WTC11 (cell line): ENCODE measurements at regions not wholly inside any gene's neighbourhood (a gene's known extent, or its start where the extent isn't known, plus 50 kb on each side); places are given as distances from the start of the nearest gene placed in this dataset.

Experiments used
- ATAC-seq: fragments of 200-7000 bp; cut with Tn5 transposase; 2 replicates; pipeline ENCODE4 v1.10.0; 2021; ENCODE audit warnings: mild to moderate bottlenecking, moderate library complexity
- CTCF ChIA-PET: fragments of 300-600 bp; sonication (Branson Sonifier 250); formaldehyde crosslinking; loops from one replicate; lab custom pipeline; 2021; ENCODE audit warnings: antibody characterized with exemption; lab: Charles Lee
- POLR2A ChIA-PET: fragments of 350-600 bp; sonication (Branson Sonifier 250); formaldehyde crosslinking; loops from one replicate; lab custom pipeline; 2021; ENCODE audit warnings: antibody characterized with exemption; lab: Charles Lee
- DNase-seq: peaks from one replicate; pipeline ENCODE4 v3.0.0; 2021; ENCODE audit warnings: low spot score
- H3K27ac Mint-ChIP-seq: 2 replicates; pipeline ENCODE4 v1.8.0; 2021; ENCODE audit warnings: mixed read lengths
- H3K27me3 Mint-ChIP-seq: 2 replicates; pipeline ENCODE4 v1.8.0; 2021; ENCODE audit warnings: low read depth, mild to moderate bottlenecking, moderate library complexity, mixed read lengths
- H3K36me3 Mint-ChIP-seq: 2 replicates; pipeline ENCODE4 v1.8.0; 2021; ENCODE audit warnings: mixed read lengths
- H3K4me1 Mint-ChIP-seq: 2 replicates; pipeline ENCODE4 v1.8.0; 2022; ENCODE audit warnings: mixed read lengths
- H3K4me3 Mint-ChIP-seq: 2 replicates; pipeline ENCODE4 v1.8.0; 2021; ENCODE audit warnings: mild to moderate bottlenecking, moderate library complexity, mixed read lengths
- H3K9me3 Mint-ChIP-seq: 2 replicates; pipeline ENCODE4 v1.8.0; 2021; ENCODE audit warnings: mixed read lengths
- AFF4 ChIP-seq: sonication (generic); formaldehyde crosslinking; IDR thresholded peaks from 2 replicates; pipeline ENCODE4 v1.8.1; 2023; ENCODE audit warnings: mild to moderate bottlenecking, missing genetic modification reagents, borderline replicate concordance
- ATF6 ChIP-seq: sonication (generic); formaldehyde crosslinking; IDR thresholded peaks from 2 replicates; pipeline ENCODE4 v1.8.1; 2023; ENCODE audit warnings: mild to moderate bottlenecking, missing genetic modification reagents
- CREB1 ChIP-seq: sonication (generic); formaldehyde crosslinking; IDR thresholded peaks from 2 replicates; pipeline ENCODE4 v1.8.0; 2023; ENCODE audit warnings: mild to moderate bottlenecking, missing genetic modification reagents
- E2F1 ChIP-seq: sonication (generic); formaldehyde crosslinking; IDR thresholded peaks from 2 replicates; pipeline ENCODE4 v1.8.0; 2022; ENCODE audit warnings: mild to moderate bottlenecking, missing genetic modification reagents
- E2F5 ChIP-seq: sonication (generic); formaldehyde crosslinking; IDR thresholded peaks from 2 replicates; pipeline ENCODE4 v1.8.1; 2022; ENCODE audit warnings: mild to moderate bottlenecking, moderate library complexity, missing genetic modification reagents
- ELF4 ChIP-seq: sonication (generic); formaldehyde crosslinking; IDR thresholded peaks from 2 replicates; pipeline ENCODE4 v1.8.1; 2022; ENCODE audit warnings: low read depth, mild to moderate bottlenecking, moderate library complexity, missing genetic modification reagents
- EMX1 ChIP-seq: fragments of 250-450 bp; sonication (Bioruptor Pico); IDR thresholded peaks from 2 replicates; pipeline ENCODE4 v1.8.0; 2021; ENCODE audit warnings: mild to moderate bottlenecking
- ESRRA ChIP-seq: sonication (generic); formaldehyde crosslinking; IDR thresholded peaks from 2 replicates; pipeline ENCODE4 v1.8.1; 2022; ENCODE audit warnings: mild to moderate bottlenecking, missing genetic modification reagents, borderline replicate concordance
- FOXK1 ChIP-seq: sonication (generic); formaldehyde crosslinking; IDR thresholded peaks from 2 replicates; pipeline ENCODE4 v1.8.0; 2022; ENCODE audit warnings: mild to moderate bottlenecking, moderate library complexity, missing genetic modification reagents
- FOXP4 ChIP-seq: sonication (generic); formaldehyde crosslinking; IDR thresholded peaks from 2 replicates; pipeline ENCODE4 v1.8.0; 2022; ENCODE audit warnings: mild to moderate bottlenecking, missing genetic modification reagents
- GTF2I ChIP-seq: fragments of 250-450 bp; sonication (Bioruptor Pico); conservative IDR thresholded peaks from 2 replicates; pipeline ENCODE4 v1.4.0; 2021; ENCODE audit warnings: mild to moderate bottlenecking
- JAZF1 ChIP-seq: fragments of 250-450 bp; sonication (Bioruptor Pico); IDR thresholded peaks from 2 replicates; pipeline ENCODE4 v1.9.0; 2021; ENCODE audit warnings: moderate library complexity, mild to moderate bottlenecking, inconsistent platforms
- JUN ChIP-seq: sonication (generic); formaldehyde crosslinking; IDR thresholded peaks from 2 replicates; pipeline ENCODE4 v1.8.0; 2023; ENCODE audit warnings: mild to moderate bottlenecking, missing genetic modification reagents
- MXD4 ChIP-seq: fragments of 250-450 bp; sonication (Bioruptor Pico); IDR thresholded peaks from 2 replicates; pipeline ENCODE4 v1.8.0; 2021; ENCODE audit warnings: mild to moderate bottlenecking, moderate library complexity, borderline replicate concordance
- NR1H2 ChIP-seq: sonication (generic); formaldehyde crosslinking; IDR thresholded peaks from 2 replicates; pipeline ENCODE4 v1.9.0; 2021; ENCODE audit warnings: mild to moderate bottlenecking, moderate library complexity, missing genetic modification reagents
- NR3C1 ChIP-seq: sonication (generic); formaldehyde crosslinking; conservative IDR thresholded peaks from 2 replicates; pipeline ENCODE4 v1.8.1; 2023; ENCODE audit warnings: low read depth, mild to moderate bottlenecking, missing genetic modification reagents
- OVOL2 ChIP-seq: fragments of 250-450 bp; sonication (Bioruptor Pico); IDR thresholded peaks from 2 replicates; pipeline ENCODE4 v1.9.0; 2021; ENCODE audit warnings: mild to moderate bottlenecking, borderline replicate concordance
- RELA ChIP-seq: sonication (generic); formaldehyde crosslinking; IDR thresholded peaks from 2 replicates; pipeline ENCODE4 v1.8.1; 2022; ENCODE audit warnings: missing genetic modification reagents, mild to moderate bottlenecking, borderline replicate concordance
- RORB ChIP-seq: fragments of 250-450 bp; sonication (Bioruptor Pico); IDR thresholded peaks from 2 replicates; pipeline ENCODE4 v1.9.0; 2021; ENCODE audit warnings: mild to moderate bottlenecking
- SP1 ChIP-seq: sonication (generic); formaldehyde crosslinking; conservative IDR thresholded peaks from 2 replicates; pipeline ENCODE4 v1.8.1; 2022; ENCODE audit warnings: missing genetic modification reagents
- TP53 ChIP-seq: sonication (generic); formaldehyde crosslinking; IDR thresholded peaks from 2 replicates; pipeline ENCODE4 v1.8.1; 2023; ENCODE audit warnings: mild to moderate bottlenecking, missing genetic modification reagents
- ZMAT4 ChIP-seq: fragments of 250-450 bp; sonication (Bioruptor Pico); IDR thresholded peaks from 2 replicates; pipeline ENCODE4 v1.9.0; 2021; ENCODE audit warnings: mild to moderate bottlenecking
- ZNF121 ChIP-seq: sonication (generic); formaldehyde crosslinking; IDR thresholded peaks from 2 replicates; pipeline ENCODE4 v1.8.0; 2023; ENCODE audit warnings: missing genetic modification reagents
- ZNF263 ChIP-seq: sonication (generic); formaldehyde crosslinking; IDR thresholded peaks from 2 replicates; pipeline ENCODE4 v1.8.1; 2022; ENCODE audit warnings: low read depth, mild to moderate bottlenecking, moderate library complexity, missing genetic modification reagents
- ZNF423 ChIP-seq: fragments of 250-450 bp; sonication (Bioruptor Pico); IDR thresholded peaks from 2 replicates; pipeline ENCODE4 v2.1.2; 2022; ENCODE audit warnings: mild to moderate bottlenecking, moderate library complexity
- ZNF671 ChIP-seq: fragments of 250-450 bp; sonication (Bioruptor Pico); IDR thresholded peaks from 2 replicates; pipeline ENCODE4 v1.8.0; 2021; ENCODE audit warnings: mild to moderate bottlenecking

GRCh38 chr3:3446251-3446650, 266.8 kb upstream of the CRBN start:
- peaks cover 66% of the 10 kb centered on the region for H3K9me3 Mint-ChIP-seq
- TF ChIP-seq ELF4 (CRISPR knock-in tag) (no peak), E2F1 (CRISPR knock-in tag) (no peak), ZNF121 (no peak), AFF4 (CRISPR knock-in tag) (no peak), ZMAT4 (CRISPR knock-in tag) (no peak), ZNF671 (CRISPR knock-in tag) (no peak), FOXK1 (CRISPR knock-in tag) (no peak), TP53 (no peak), E2F5 (no peak), CREB1 (CRISPR knock-in tag) (no peak)
- H3K36me3 Mint-ChIP-seq, result peaks cover 16% of the 10 kb centered on the region
- H3K4me1 Mint-ChIP-seq, result peaks cover 4% of the 10 kb centered on the region; the same call in 1 of the 2 replicates
- CTCF ChIA-PET, result no interaction called here
- no peak overlapping the region for H3K4me3 Mint-ChIP-seq
- POLR2A ChIA-PET, result no interaction called here
- DNase-seq (no peak), ATAC-seq (no peak)
- H3K27me3 Mint-ChIP-seq, result peaks cover 8% of the 10 kb centered on the region; the same call in 1 of the 2 replicates
- H3K27ac Mint-ChIP-seq, result no peak overlapping the region

GRCh38 chr3:3443482-3443881, 264.0 kb upstream of the CRBN start:
- TF ChIP-seq JAZF1 (CRISPR knock-in tag), result no peak
- no peak for TF ChIP-seq JUN
- no peak for TF ChIP-seq NR3C1 (CRISPR knock-in tag)
- no peak for TF ChIP-seq GTF2I
- no peak for TF ChIP-seq ATF6 (CRISPR knock-in tag)
- TF ChIP-seq EMX1 (CRISPR knock-in tag), result no peak
- Mint-ChIP-seq H3K27me3 (peaks cover 14% of the 10 kb centered on the region), H3K27ac (no peak overlapping the region), H3K9me3 (peaks cover 58% of the 10 kb centered on the region), H3K4me1 (peaks cover 4% of the 10 kb centered on the region; the same call in 1 of the 2 replicates), H3K36me3 (peaks cover 11% of the 10 kb centered on the region), H3K4me3 (no peak overlapping the region)
- POLR2A ChIA-PET, result no interaction called here
- CTCF ChIA-PET, result no interaction called here
- no peak for DNase-seq
- ATAC-seq, result no peak

- Mint-ChIP-seq H3K4me3 (no peak overlapping the region), H3K27me3 (peaks cover 2% of the 10 kb centered on the region), H3K9me3 (peaks cover 67% of the 10 kb centered on the region), H3K4me1 (no peaks in the 10 kb centered on the region), H3K27ac (no peak overlapping the region), H3K36me3 (peaks cover 21% of the 10 kb centered on the region)
- ChIA-PET CTCF (no interaction called here), POLR2A (no interaction called here)
- ATAC-seq (no peak), DNase-seq (no peak)
- TF ChIP-seq FOXP4 (CRISPR knock-in tag) (no peak), ZNF263 (CRISPR knock-in tag) (no peak), RELA (CRISPR knock-in tag) (no peak), JUN (no peak), NR1H2 (no peak), SP1 (CRISPR knock-in tag) (no peak), RORB (no peak), MXD4 (CRISPR knock-in tag) (no peak), GTF2I (no peak), OVOL2 (CRISPR knock-in tag) (no peak), ZNF423 (CRISPR knock-in tag) (no peak), ESRRA (no peak)
Measured at GRCh38 chr3:3433711-3434110, 254.2 kb upstream of the CRBN start.
